ENCODE measurements at regions not wholly inside any gene's neighbourhood (a gene's known extent, or its start where the extent isn't known, plus 50 kb on each side); places are given as distances from the start of the nearest gene placed in this dataset.

GRCh38 chr2:852168-852567, 98.5 kb upstream of the SNTG2 start:
- H3K27ac ChIP-seq, result no peak overlapping the region
- TF ChIP-seq ZFX (IDR thresholded peaks at IDR 0.05; ENCODE audit: borderline replicate concordance), result no peak
- TF ChIP-seq CTCF (IDR thresholded peaks at IDR 0.05), result no peak

- no peak overlapping the region for H3K27ac ChIP-seq
- no peak for TF ChIP-seq ZFX (IDR thresholded peaks at IDR 0.05; ENCODE audit: borderline replicate concordance)
- no peak for TF ChIP-seq CTCF (IDR thresholded peaks at IDR 0.05)
These were observed 99.0 kb upstream of the SNTG2 start for GRCh38 chr2:851680-852079.

- no peak overlapping the region for H3K27ac ChIP-seq
- TF ChIP-seq CTCF (IDR thresholded peaks at IDR 0.05), result no peak
- no peak for TF ChIP-seq ZFX (IDR thresholded peaks at IDR 0.05; ENCODE audit: borderline replicate concordance)
These were observed 99.6 kb upstream of the SNTG2 start for GRCh38 chr2:851078-851477.

- TF ChIP-seq ZFX (IDR thresholded peaks at IDR 0.05; ENCODE audit: borderline replicate concordance) (no peak), CTCF (IDR thresholded peaks at IDR 0.05) (no peak)
- no peak overlapping the region for H3K27ac ChIP-seq
These were observed 100.2 kb upstream of the SNTG2 start for GRCh38 chr2:850429-850828.

GRCh38 chr2:848099-848498, 102.5 kb upstream of the SNTG2 start:
- TF ChIP-seq CTCF (IDR thresholded peaks at IDR 0.05) (no peak), ZFX (IDR thresholded peaks at IDR 0.05; ENCODE audit: borderline replicate concordance) (no peak)

GRCh38 chr2:847669-848068, 103.0 kb upstream of the SNTG2 start:
- H3K27ac ChIP-seq, result no peak overlapping the region
- TF ChIP-seq ZFX (IDR thresholded peaks at IDR 0.05; ENCODE audit: borderline replicate concordance), result no peak
- no peak for TF ChIP-seq CTCF (IDR thresholded peaks at IDR 0.05)

More at GRCh38 chr2:848099-848498, 102.5 kb upstream of the SNTG2 start:
- H3K27ac ChIP-seq, result no peak overlapping the region

- no peak for TF ChIP-seq ZFX (IDR thresholded peaks at IDR 0.05; ENCODE audit: borderline replicate concordance)
- TF ChIP-seq CTCF (IDR thresholded peaks at IDR 0.05), result no peak
- H3K27ac ChIP-seq, result no peak overlapping the region
These were observed 105.9 kb upstream of the SNTG2 start for GRCh38 chr2:844715-845114.

All from 22Rv1 (cell line).